Esophagus (tissue), 2 donors: ENCODE measurements at regions not wholly inside any gene's neighbourhood (a gene's known extent, or its start where the extent isn't known, plus 50 kb on each side); places are given as distances from the start of the nearest gene placed in this dataset.
"Not testable (repeated sequence)": the region's sequence is repeated elsewhere in the genome, so short reads cannot be mapped to it uniquely, and the experiment has no call there.

Source experiments
- H3K27ac ChIP-seq, 2 donors: one replicate each; pipeline ENCODE4 v1.5.1; 2013; ENCODE audit warnings: low read depth in 2 of 2, mild to moderate bottlenecking in 2 of 2, inconsistent platforms in 1 of 2, low read length in 1 of 2, moderate library complexity in 1 of 2
- H3K27me3 ChIP-seq, 2 donors: one replicate each; pipeline ENCODE4 v1.6.1; 2013; ENCODE audit warnings: low read length in 2 of 2, control low read depth in 1 of 2, mild to moderate bottlenecking in 1 of 2; ENCODE audit not compliant: insufficient read depth in 2 of 2, control insufficient read depth in 1 of 2
- H3K36me3 ChIP-seq, 2 donors: one replicate each; pipeline ENCODE4 v1.6.1; 2013; ENCODE audit warnings: low read length in 1 of 2; ENCODE audit not compliant: control insufficient read depth in 2 of 2, insufficient read depth in 2 of 2
- H3K4me1 ChIP-seq, 2 donors: one replicate each; pipeline ENCODE4 v1.6.1; 2013; ENCODE audit warnings: low read length in 1 of 2; ENCODE audit not compliant: control insufficient read depth in 2 of 2, insufficient read depth in 2 of 2
- H3K4me3 ChIP-seq, 2 donors: one replicate each; pipeline ENCODE4 v1.5.1; 2013; ENCODE audit warnings: low read length in 2 of 2, mild to moderate bottlenecking in 2 of 2, low read depth in 1 of 2, moderate library complexity in 1 of 2
- H3K9me3 ChIP-seq, 2 donors: one replicate each; pipeline ENCODE4 v1.6.1; 2013; ENCODE audit warnings: mild to moderate bottlenecking in 2 of 2, low read depth in 1 of 2, low read length in 1 of 2, moderate library complexity in 1 of 2; ENCODE audit not compliant: control insufficient read depth in 2 of 2, insufficient read depth in 1 of 2
- WGBS, 2 donors: extraction: QIAGEN DNeasy Blood & Tissue Kit; methylation state at CpG; one replicate each; pipeline ENCODE4 v1.1.7; 2013; 5-methylcytosine and 5-hydroxymethylcytosine counted together
- donor health status: healthy with polysubstance abuse.
- donor health status: Bipolar disorder and iron deficiency.

DNA sequence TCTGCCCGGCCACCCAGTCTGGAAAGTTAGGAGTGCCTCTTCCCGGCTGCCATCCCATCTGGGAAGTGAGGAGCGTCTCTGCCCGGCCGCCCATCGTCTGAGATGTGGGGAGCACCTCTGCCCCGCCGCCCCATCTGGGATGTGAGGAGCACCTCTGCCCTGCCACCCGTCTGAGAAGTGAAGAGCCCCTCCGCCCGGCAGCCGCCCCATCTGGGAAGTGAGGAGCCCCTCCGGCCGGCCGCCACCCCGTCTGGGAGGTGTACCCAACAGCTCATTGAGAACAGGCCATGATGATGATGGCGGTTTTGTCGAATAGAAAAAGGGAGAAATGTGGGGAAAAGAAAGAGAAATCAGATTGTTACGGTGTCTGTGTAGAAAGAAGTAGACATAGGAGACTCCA, 109.4 kb downstream of the ZNF429 start:
- 94 to 99% methylated on average over 14 to 19 of the region's 19 CpGs for WGBS, 2 donors
- H3K4me1 ChIP-seq, H3K36me3 ChIP-seq, H3K9me3 ChIP-seq, H3K27me3 ChIP-seq, H3K4me3 ChIP-seq, H3K27ac ChIP-seq: not testable (repeated sequence)

GRCh38 chr19:21613201-21613600, 107.8 kb downstream of the ZNF429 start:
- 66 to 82% methylated on average over 2 of the region's 2 CpGs for WGBS, 2 donors
- not testable (repeated sequence) for H3K36me3 ChIP-seq, H3K27ac ChIP-seq, H3K4me1 ChIP-seq, H3K4me3 ChIP-seq, H3K9me3 ChIP-seq, H3K27me3 ChIP-seq

DNA sequence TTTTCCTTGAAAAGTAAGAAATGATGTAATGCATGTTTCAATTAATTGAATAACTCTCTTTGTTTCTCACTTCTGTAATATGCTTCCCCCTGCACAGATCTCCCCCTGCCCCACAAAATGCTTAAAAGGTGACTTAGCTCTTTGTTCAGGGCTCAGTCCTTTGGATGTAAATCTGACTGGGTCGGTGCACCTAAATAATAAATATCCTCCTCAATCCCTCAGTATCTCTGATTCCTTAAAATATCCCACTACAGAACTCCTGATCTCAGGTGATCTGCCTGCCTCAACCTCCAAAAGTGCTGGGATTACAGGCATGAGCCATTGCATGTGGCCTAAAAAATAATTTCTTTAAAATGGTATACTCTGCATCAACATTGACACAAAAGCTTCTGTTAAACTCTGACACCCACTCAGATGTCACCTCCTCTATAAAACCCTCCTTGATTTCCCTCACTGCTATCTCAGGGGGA, 107.0 kb downstream of the ZNF429 start:
- Histone ChIP-seq H3K36me3 (no peaks in the 10 kb centered on the region), H3K9me3 (peaks cover 0 to 6% of the 10 kb centered on the region in 2 donors), H3K4me1 (no peaks in the 10 kb centered on the region), H3K27ac (no peak overlapping the region), H3K27me3 (no peaks in the 10 kb centered on the region), H3K4me3 (no peak overlapping the region)
- 50 to 69% methylated on average over 1 of the region's 1 CpG for WGBS, 2 donors

- Histone ChIP-seq H3K4me1 (no peaks in the 10 kb centered on the region), H3K27ac (no peak overlapping the region), H3K27me3 (no peaks in the 10 kb centered on the region), H3K9me3 (peaks cover 0 to 3% of the 10 kb centered on the region in 2 donors), H3K4me3 (no peak overlapping the region), H3K36me3 (no peaks in the 10 kb centered on the region)
- WGBS, 2 donors = 52 to 58% methylated on average over 4 of the region's 4 CpGs
Measured at GRCh38 chr19:21611659-21612402, 106.4 kb downstream of the ZNF429 start.

DNA sequence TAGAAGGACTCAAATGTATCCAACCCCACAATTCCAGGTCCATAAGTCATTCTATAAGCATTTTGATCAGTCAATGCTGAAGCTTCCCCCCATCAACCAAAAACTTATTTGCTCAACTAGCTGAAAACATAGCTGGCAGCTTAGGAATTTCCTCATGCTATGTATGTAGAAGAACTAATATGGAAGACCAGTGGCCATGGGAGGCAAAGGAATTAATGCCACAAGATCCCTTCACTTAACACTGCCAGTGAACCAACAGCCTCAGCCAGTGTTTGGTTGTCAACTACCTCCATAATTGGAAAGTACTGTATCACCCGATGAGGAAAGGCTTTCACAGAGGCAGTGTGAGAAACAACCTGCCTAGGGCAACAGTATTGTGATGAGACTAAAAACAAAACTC, 105.4 kb downstream of the ZNF429 start:
- Histone ChIP-seq H3K27ac (no peak overlapping the region), H3K4me1 (no peaks in the 10 kb centered on the region), H3K36me3 (no peaks in the 10 kb centered on the region), H3K9me3 (no peaks in the 10 kb centered on the region), H3K27me3 (no peaks in the 10 kb centered on the region), H3K4me3 (no peak overlapping the region)
- WGBS, 2 donors = 63 to 85% methylated on average over 1 of the region's 1 CpG

- Histone ChIP-seq H3K4me1 (no peaks in the 10 kb centered on the region), H3K27ac (no peak overlapping the region), H3K27me3 (no peaks in the 10 kb centered on the region), H3K4me3 (no peak overlapping the region), H3K9me3 (no peaks in the 10 kb centered on the region), H3K36me3 (no peaks in the 10 kb centered on the region)
- 81% methylated on average over 3 of the region's 3 CpGs for WGBS, 2 donors
Measured at GRCh38 chr19:21610341-21610740, 104.9 kb downstream of the ZNF429 start.

GRCh38 chr19:21608571-21608970, 103.2 kb downstream of the ZNF429 start:
- H3K27ac ChIP-seq = no peak overlapping the region
- 48 to 56% methylated on average over 2 of the region's 2 CpGs for WGBS, 2 donors

DNA sequence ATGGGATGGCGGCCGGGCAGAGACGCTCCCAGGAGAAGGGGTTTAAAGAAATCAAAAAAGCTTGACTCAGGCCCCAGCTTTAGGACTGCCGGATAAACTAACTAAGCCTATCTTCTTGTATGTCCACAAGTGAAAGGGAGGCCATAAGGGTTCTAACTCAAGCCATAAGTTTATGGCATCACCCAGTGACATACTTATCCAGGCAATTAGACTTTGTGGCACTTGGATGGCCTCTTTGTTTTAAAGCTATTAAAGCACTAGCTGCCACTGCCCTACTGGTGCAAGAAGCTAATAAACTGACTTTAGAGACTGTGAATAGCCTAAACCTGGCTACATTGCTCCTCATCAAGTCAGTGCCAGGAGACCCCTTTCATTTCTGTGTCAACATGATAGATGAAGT, 102.0 kb downstream of the ZNF429 start:
- Histone ChIP-seq H3K36me3 (no peaks in the 10 kb centered on the region), H3K9me3 (no peaks in the 10 kb centered on the region), H3K4me3 (no peak overlapping the region), H3K4me1 (no peaks in the 10 kb centered on the region), H3K27me3 (no peaks in the 10 kb centered on the region), H3K27ac (no peak overlapping the region)
- 68 to 71% methylated on average over 4 of the region's 4 CpGs for WGBS, 2 donors

More at GRCh38 chr19:21608571-21608970, 103.2 kb downstream of the ZNF429 start:
- H3K9me3 ChIP-seq = no peaks in the 10 kb centered on the region
- no peaks in the 10 kb centered on the region for H3K36me3 ChIP-seq
- H3K4me1 ChIP-seq = no peaks in the 10 kb centered on the region
- no peak overlapping the region for H3K4me3 ChIP-seq
- no peaks in the 10 kb centered on the region for H3K27me3 ChIP-seq

GRCh38 chr19:21607011-21607410, 101.6 kb downstream of the ZNF429 start:
- H3K27me3 ChIP-seq, H3K36me3 ChIP-seq, H3K4me3 ChIP-seq, H3K4me1 ChIP-seq, H3K9me3 ChIP-seq, H3K27ac ChIP-seq: not testable (repeated sequence)
- WGBS, 2 donors = 83 to 85% methylated on average over 15 to 29 of the region's 31 CpGs

DNA sequence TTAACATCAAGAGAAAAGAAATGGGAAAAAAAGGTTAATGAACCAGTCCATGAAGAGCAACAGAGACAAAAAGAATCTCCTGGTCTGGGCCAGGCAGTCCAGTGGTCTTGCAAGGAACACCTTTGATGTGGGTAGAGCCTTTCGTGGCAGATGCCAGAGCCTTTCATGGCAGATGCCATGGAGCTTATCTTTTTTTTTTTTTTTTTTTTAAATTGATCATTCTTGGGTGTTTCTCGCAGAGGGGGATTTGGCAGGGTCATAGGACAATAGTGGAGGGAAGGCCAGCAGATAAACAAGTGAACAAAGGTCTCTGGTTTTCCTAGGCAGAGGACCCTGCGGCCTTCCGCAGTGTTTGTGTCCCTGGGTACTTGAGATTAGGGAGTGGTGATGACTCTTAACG, 100.9 kb downstream of the ZNF429 start:
- H3K36me3 ChIP-seq, H3K27me3 ChIP-seq, H3K9me3 ChIP-seq, H3K27ac ChIP-seq, H3K4me1 ChIP-seq, H3K4me3 ChIP-seq: not testable (repeated sequence)
- WGBS, 2 donors = 67 to 82% methylated on average over 1 to 2 of the region's 5 CpGs
